ENCODE measurements at regions not wholly inside any gene's neighbourhood (a gene's known extent, or its start where the extent isn't known, plus 50 kb on each side); places are given as distances from the start of the nearest gene placed in this dataset.

GRCh38 chr20:60220706-60221105 lies 262.5 kb downstream of the CDH26 start:
- peaks cover 2% of the 10 kb centered on the region for H3K36me3 Mint-ChIP-seq (ENCODE audit: low read depth)
- ATAC-seq = no peak
- H3K4me3 Mint-ChIP-seq = no peak overlapping the region
- H3K4me1 Mint-ChIP-seq = no peaks in the 10 kb centered on the region
- H3K27me3 Mint-ChIP-seq = no peaks in the 10 kb centered on the region
- no peak overlapping the region for H3K27ac Mint-ChIP-seq
- no peak for DNase-seq
- H3K9me3 ChIP-seq (ENCODE audit: control insufficient read depth, low read length, poor library complexity, severe bottlenecking) = no peaks in the 10 kb centered on the region

- Mint-ChIP-seq H3K36me3 (ENCODE audit: low read depth) (peaks cover 2% of the 10 kb centered on the region), H3K27me3 (no peaks in the 10 kb centered on the region), H3K4me1 (no peaks in the 10 kb centered on the region), H3K27ac (no peak overlapping the region), H3K4me3 (no peak overlapping the region)
- DNase-seq = no peak
- no peaks in the 10 kb centered on the region for H3K9me3 ChIP-seq (ENCODE audit: control insufficient read depth, low read length, poor library complexity, severe bottlenecking)
- ATAC-seq = no peak
Observed at GRCh38 chr20:60221593-60221992, 263.4 kb downstream of the CDH26 start.

GRCh38 chr20:60222497-60222896 lies 264.3 kb downstream of the CDH26 start:
- DNase-seq (no peak), ATAC-seq (no peak)
- no peaks in the 10 kb centered on the region for H3K27me3 Mint-ChIP-seq
- H3K4me3 Mint-ChIP-seq = no peak overlapping the region
- no peaks in the 10 kb centered on the region for H3K9me3 ChIP-seq (ENCODE audit: control insufficient read depth, low read length, poor library complexity, severe bottlenecking)
- H3K4me1 Mint-ChIP-seq = no peaks in the 10 kb centered on the region
- no peak overlapping the region for H3K27ac Mint-ChIP-seq
- peaks cover 2% of the 10 kb centered on the region for H3K36me3 Mint-ChIP-seq (ENCODE audit: low read depth)

- Mint-ChIP-seq H3K36me3 (ENCODE audit: low read depth) (peaks cover 2% of the 10 kb centered on the region), H3K27ac (no peak overlapping the region), H3K4me1 (peaks cover 3% of the 10 kb centered on the region), H3K27me3 (no peaks in the 10 kb centered on the region), H3K4me3 (no peak overlapping the region)
- no peak for DNase-seq
- no peak for ATAC-seq
- no peaks in the 10 kb centered on the region for H3K9me3 ChIP-seq (ENCODE audit: control insufficient read depth, low read length, poor library complexity, severe bottlenecking)
Observed at GRCh38 chr20:60223174-60223573, 265.0 kb downstream of the CDH26 start.

- Mint-ChIP-seq H3K4me1 (peaks cover 3% of the 10 kb centered on the region), H3K27ac (no peak overlapping the region), H3K4me3 (no peak overlapping the region), H3K27me3 (no peaks in the 10 kb centered on the region), H3K36me3 (ENCODE audit: low read depth) (peaks cover 2% of the 10 kb centered on the region)
- no peaks in the 10 kb centered on the region for H3K9me3 ChIP-seq (ENCODE audit: control insufficient read depth, low read length, poor library complexity, severe bottlenecking)
- DNase-seq = no peak
- no peak for ATAC-seq
Observed at GRCh38 chr20:60224914-60225313, 266.7 kb downstream of the CDH26 start.

- peaks cover 3% of the 10 kb centered on the region for H3K4me1 Mint-ChIP-seq
- no peaks in the 10 kb centered on the region for H3K9me3 ChIP-seq (ENCODE audit: control insufficient read depth, low read length, poor library complexity, severe bottlenecking)
- no peak for DNase-seq
- peaks cover 5% of the 10 kb centered on the region for H3K27me3 Mint-ChIP-seq
- H3K27ac Mint-ChIP-seq = no peak overlapping the region
- H3K36me3 Mint-ChIP-seq (ENCODE audit: low read depth) = no peaks in the 10 kb centered on the region
- H3K4me3 Mint-ChIP-seq = no peak overlapping the region
- ATAC-seq = no peak
Observed at GRCh38 chr20:60228255-60228654, 270.0 kb downstream of the CDH26 start.

GRCh38 chr20:60232380-60232779 lies 274.2 kb downstream of the CDH26 start:
- Mint-ChIP-seq H3K4me3 (no peak overlapping the region), H3K4me1 (peaks cover 3% of the 10 kb centered on the region), H3K36me3 (ENCODE audit: low read depth) (no peaks in the 10 kb centered on the region), H3K27ac (no peak overlapping the region), H3K27me3 (peaks cover 13% of the 10 kb centered on the region)
- no peak for ATAC-seq
- DNase-seq = no peak
- no peaks in the 10 kb centered on the region for H3K9me3 ChIP-seq (ENCODE audit: control insufficient read depth, low read length, poor library complexity, severe bottlenecking)

GRCh38 chr20:60233018-60233630 lies 274.9 kb downstream of the CDH26 start:
- H3K9me3 ChIP-seq (ENCODE audit: control insufficient read depth, low read length, poor library complexity, severe bottlenecking) = no peaks in the 10 kb centered on the region
- H3K36me3 Mint-ChIP-seq (ENCODE audit: low read depth) = no peaks in the 10 kb centered on the region
- H3K4me1 Mint-ChIP-seq = peaks cover under 1% of the 10 kb centered on the region
- peaks cover 13% of the 10 kb centered on the region for H3K27me3 Mint-ChIP-seq
- no peak for ATAC-seq
- DNase-seq = no peak
- H3K4me3 Mint-ChIP-seq = no peak overlapping the region
- no peak overlapping the region for H3K27ac Mint-ChIP-seq

GRCh38 chr20:60236613-60237012 lies 278.4 kb downstream of the CDH26 start:
- DNase-seq (no peak), ATAC-seq (no peak)
- no peaks in the 10 kb centered on the region for H3K9me3 ChIP-seq (ENCODE audit: control insufficient read depth, low read length, poor library complexity, severe bottlenecking)
- no peak overlapping the region for H3K4me3 Mint-ChIP-seq
- no peak overlapping the region for H3K27ac Mint-ChIP-seq
- no peaks in the 10 kb centered on the region for H3K36me3 Mint-ChIP-seq (ENCODE audit: low read depth)
- peaks cover 28% of the 10 kb centered on the region for H3K27me3 Mint-ChIP-seq
- peaks cover 2% of the 10 kb centered on the region for H3K4me1 Mint-ChIP-seq

GRCh38 chr20:60237981-60238380 lies 279.8 kb downstream of the CDH26 start:
- Mint-ChIP-seq H3K4me1 (peaks cover 2% of the 10 kb centered on the region), H3K4me3 (no peak overlapping the region), H3K27ac (no peak overlapping the region), H3K27me3 (peaks cover 32% of the 10 kb centered on the region), H3K36me3 (ENCODE audit: low read depth) (no peaks in the 10 kb centered on the region)
- H3K9me3 ChIP-seq (ENCODE audit: control insufficient read depth, low read length, poor library complexity, severe bottlenecking) = no peaks in the 10 kb centered on the region
- no peak for DNase-seq
- ATAC-seq = no peak

GRCh38 chr20:60238992-60239660 lies 280.9 kb downstream of the CDH26 start:
- H3K9me3 ChIP-seq (ENCODE audit: control insufficient read depth, low read length, poor library complexity, severe bottlenecking) = no peaks in the 10 kb centered on the region
- ATAC-seq = no peak
- peaks cover 2% of the 10 kb centered on the region for H3K4me1 Mint-ChIP-seq

GRCh38 chr20:60239956-60240355 lies 281.7 kb downstream of the CDH26 start:
- ATAC-seq (no peak), DNase-seq (no peak)
- Mint-ChIP-seq H3K27me3 (peaks cover 35% of the 10 kb centered on the region), H3K27ac (no peak overlapping the region), H3K36me3 (ENCODE audit: low read depth) (no peaks in the 10 kb centered on the region), H3K4me1 (peaks cover 2% of the 10 kb centered on the region), H3K4me3 (no peak overlapping the region)
- no peaks in the 10 kb centered on the region for H3K9me3 ChIP-seq (ENCODE audit: control insufficient read depth, low read length, poor library complexity, severe bottlenecking)

More at GRCh38 chr20:60238992-60239660, 280.9 kb downstream of the CDH26 start:
- H3K27ac Mint-ChIP-seq = no peak overlapping the region
- peaks cover 35% of the 10 kb centered on the region for H3K27me3 Mint-ChIP-seq
- no peak overlapping the region for H3K4me3 Mint-ChIP-seq
- DNase-seq = no peak
- no peaks in the 10 kb centered on the region for H3K36me3 Mint-ChIP-seq (ENCODE audit: low read depth)

GRCh38 chr20:60240415-60240814 lies 282.2 kb downstream of the CDH26 start:
- no peak overlapping the region for H3K27ac Mint-ChIP-seq
- peaks cover 32% of the 10 kb centered on the region for H3K27me3 Mint-ChIP-seq

GRCh38 chr20:60240986-60241385 lies 282.8 kb downstream of the CDH26 start:
- peaks cover 2% of the 10 kb centered on the region for H3K4me1 Mint-ChIP-seq
- no peaks in the 10 kb centered on the region for H3K9me3 ChIP-seq (ENCODE audit: control insufficient read depth, low read length, poor library complexity, severe bottlenecking)
- DNase-seq (no peak), ATAC-seq (no peak)
- H3K36me3 Mint-ChIP-seq (ENCODE audit: low read depth) = no peaks in the 10 kb centered on the region
- no peak overlapping the region for H3K4me3 Mint-ChIP-seq
- peaks cover 27% of the 10 kb centered on the region for H3K27me3 Mint-ChIP-seq
- no peak overlapping the region for H3K27ac Mint-ChIP-seq

More at GRCh38 chr20:60240415-60240814, 282.2 kb downstream of the CDH26 start:
- no peak overlapping the region for H3K4me3 Mint-ChIP-seq
- H3K9me3 ChIP-seq (ENCODE audit: control insufficient read depth, low read length, poor library complexity, severe bottlenecking) = no peaks in the 10 kb centered on the region
- DNase-seq (no peak), ATAC-seq (no peak)
- H3K36me3 Mint-ChIP-seq (ENCODE audit: low read depth) = no peaks in the 10 kb centered on the region
- peaks cover 2% of the 10 kb centered on the region for H3K4me1 Mint-ChIP-seq
